ENCODE measurements at regions not wholly inside any gene's neighbourhood (a gene's known extent, or its start where the extent isn't known, plus 50 kb on each side); places are given as distances from the start of the nearest gene placed in this dataset.

- TF ChIP-seq HDGF (IDR thresholded peaks at IDR 0.05; ENCODE audit: borderline replicate concordance): no peak
- TF ChIP-seq PKNOX1 (IDR thresholded peaks at IDR 0.05): no peak
- TF ChIP-seq L3MBTL2 (conservative IDR thresholded peaks at IDR 0.05): no peak
- no peak for TF ChIP-seq FOXM1 (IDR thresholded peaks at IDR 0.05; ENCODE audit: borderline replicate concordance)
- no peak for TF ChIP-seq FOXK2 (IDR thresholded peaks at IDR 0.05)
Measured at GRCh38 chr9:91023741-91024140, 222.1 kb downstream of the SYK start.

All from HEK293T (cell line).